SK-N-DZ (cell line): ENCODE measurements at regions not wholly inside any gene's neighbourhood (a gene's known extent, or its start where the extent isn't known, plus 50 kb on each side); places are given as distances from the start of the nearest gene placed in this dataset.
"Not testable (repeated sequence)": the region's sequence is repeated elsewhere in the genome, so short reads cannot be mapped to it uniquely, and the experiment has no call there.

Experiments
- DNase-seq: peaks from one replicate; pipeline ENCODE4 v3.0.0-alpha.2; 2015; ENCODE audit warnings: low spot score

DNA sequence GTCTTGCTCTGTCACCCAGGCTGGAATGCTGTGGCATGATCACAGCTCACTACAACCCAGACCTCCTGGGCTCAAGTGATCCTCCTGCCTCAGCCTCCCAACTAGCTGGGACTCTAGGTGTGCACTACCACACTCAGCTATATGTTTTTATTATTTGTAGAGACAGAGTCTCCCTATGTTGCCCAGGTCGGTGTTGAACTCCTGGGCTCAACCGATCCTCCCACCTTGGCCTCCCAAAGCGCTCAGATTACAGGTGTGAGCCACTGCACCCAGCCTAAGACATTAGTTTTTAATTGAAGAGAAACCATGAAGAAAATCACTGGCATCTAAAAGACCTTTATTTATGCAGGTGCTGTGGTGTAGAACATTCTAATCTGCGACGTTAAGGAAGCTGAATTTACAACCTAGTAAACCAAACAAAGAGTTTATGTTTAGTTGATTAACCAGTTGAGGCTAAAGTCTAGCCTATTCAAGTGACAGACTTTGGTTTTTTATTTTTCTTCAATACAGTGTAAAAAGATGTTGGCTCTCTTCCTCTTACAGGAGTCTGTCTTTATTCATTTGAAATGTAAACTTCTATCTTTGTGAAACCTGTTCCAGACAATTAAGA, 52.5 kb upstream of the NBL1 start:
- DNase-seq, result no peak

DNA sequence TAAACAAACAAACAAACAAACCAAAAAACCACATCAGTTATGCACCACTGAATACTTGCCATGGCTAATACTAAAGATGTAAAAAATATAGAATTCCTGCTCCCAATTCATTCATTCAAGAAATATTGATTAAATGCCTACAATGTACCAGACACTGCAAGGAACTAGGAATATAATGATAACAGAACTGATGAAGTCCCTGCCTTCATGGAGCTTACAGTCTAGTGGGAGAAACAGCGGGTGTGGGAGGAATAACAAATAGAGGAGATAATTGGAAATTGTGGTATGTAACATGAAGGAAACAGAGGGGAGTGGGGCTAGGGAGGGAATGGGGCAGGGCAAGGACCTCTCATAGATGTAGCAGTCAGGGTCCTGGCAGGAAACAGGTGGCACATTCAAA, 58.6 kb upstream of the NBL1 start:
- DNase-seq, result no peak

DNA sequence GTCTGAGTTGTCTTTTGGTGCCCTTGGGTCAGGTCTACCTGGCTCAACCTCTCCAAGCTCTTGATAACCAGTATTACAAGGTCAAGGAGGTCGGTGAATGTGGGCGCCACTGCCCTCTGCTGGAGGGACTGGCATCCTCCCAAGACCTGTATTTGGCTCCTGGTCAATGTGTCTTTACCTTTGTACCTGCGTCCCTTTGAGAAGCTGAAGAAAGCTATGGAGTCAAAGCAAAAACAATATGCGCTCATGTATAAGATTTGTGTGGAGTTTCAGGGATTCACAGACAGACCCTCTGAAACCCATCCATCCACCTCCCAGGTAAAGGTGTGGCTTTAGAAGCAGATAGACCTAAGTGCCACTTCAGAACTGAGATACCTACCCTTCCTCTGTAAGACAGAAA, 61.8 kb upstream of the NBL1 start:
- DNase-seq, result peak; percentile 39

DNA sequence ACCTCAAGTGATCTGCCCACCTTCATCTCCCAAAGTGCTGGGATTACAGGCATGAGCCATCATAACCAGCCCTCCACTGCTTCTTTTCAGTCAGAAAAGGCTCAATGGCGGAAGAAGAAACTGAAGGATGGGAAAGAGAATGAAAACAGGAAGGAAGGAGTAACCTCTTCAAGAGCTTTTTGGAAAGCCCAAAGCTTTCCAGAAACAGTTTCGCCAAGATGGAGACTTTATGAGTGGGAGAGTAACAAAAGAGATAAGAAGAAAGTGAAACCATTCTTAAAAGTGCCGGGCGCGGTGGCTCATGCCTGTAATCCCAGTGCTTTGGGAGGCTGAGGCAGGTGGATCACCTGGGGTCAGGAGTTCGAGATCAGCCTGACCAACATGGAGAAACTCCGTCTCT, 62.7 kb upstream of the NBL1 start:
- DNase-seq, result no peak

DNA sequence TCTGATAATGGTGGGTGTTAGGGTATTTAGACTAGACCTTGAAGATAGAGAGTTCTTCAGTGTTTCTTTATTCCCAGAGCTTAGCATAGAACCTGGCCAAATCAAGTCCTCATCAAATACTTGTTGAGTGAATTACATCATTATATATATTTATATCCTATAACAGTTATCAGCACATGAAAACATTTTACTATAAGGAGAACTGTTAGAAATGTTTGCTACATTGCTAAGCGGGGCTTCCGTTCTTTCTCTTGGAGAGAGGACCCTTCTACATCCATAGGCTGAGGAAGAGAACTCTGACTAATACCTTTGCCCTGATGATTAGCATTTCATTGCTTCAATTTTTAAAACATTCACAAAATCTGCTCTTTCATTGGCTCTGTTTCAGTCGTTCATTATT, 66.5 kb upstream of the NBL1 start:
- DNase-seq, result no peak

DNA sequence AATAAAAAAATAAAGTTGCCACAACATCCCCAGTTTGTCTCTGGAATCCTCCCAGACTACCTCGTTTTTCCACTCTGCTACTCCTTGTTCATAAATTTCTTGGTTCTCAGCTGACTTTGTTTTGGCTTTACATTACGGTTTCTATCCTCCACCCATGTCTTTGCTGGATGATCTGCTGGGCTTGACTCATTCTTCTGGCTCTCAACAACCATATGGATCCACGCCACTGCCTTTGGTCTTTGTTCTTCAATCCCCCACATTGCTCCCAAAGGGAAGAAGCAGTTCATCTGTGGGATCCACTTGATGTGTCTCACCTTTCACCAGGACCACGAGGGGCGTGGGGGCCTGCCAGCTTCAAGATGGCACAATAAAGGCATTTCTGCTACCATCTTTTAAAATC, 67.1 kb upstream of the NBL1 start:
- no peak for DNase-seq

DNA sequence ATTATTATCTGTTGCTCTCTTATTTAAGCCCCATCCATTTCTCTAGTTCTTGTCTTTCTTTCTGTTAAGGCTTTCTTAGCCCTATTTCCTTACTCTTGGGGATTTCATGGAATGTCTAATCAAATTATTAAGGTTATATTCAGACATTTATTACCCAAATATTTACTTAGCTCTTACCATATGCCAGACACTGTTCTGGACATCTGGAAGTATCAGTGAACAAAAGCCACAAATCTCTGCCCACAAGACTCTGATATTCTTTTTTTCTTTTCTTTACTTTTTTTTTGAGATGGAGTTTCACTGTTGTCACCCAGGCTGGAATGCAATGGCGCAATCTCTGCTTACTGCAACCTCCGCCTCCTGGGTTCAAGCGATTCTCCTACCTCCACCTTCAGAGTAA, 74.3 kb upstream of the NBL1 start:
- DNase-seq, result no peak

DNA sequence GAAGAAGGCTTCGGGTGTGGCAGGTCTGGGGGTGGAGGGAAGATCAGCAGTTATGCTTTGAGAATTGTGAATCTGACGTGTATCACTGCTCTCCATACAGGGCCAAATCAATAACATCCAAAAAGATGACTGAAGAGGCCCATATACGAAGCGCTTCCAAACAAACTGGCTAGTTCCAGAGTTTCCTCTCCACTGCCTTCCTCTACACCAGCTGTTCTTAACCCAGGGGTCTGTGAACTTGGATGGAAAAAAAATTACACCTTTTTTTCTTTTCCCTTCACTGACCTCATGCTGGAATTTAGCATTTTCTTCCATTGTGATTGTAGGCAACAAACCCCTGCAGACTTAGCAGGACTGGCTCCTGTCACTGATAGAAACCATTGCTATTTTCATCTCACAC, 77.1 kb upstream of the NBL1 start:
- no peak for DNase-seq

DNA sequence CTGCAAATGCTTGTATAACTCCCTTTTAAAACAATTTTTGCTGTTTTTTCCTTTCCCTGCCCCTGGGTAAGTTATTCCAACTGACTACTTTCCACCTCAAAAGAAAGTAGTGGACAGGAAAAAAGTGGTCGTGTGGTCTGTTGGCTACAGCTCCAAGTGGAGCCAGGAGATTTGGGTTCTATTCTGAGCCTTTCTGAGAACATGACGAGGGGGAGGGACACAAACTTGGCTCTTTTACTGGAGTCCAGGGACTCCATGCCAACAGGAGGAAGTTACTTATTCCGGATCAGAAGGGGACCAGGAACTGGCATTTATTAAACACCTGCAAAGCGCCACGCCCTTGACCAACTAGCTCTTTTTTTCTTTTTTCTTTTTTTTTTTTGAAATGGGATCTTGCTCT, 79.0 kb upstream of the CAPZB start:
- no peak for DNase-seq

DNA sequence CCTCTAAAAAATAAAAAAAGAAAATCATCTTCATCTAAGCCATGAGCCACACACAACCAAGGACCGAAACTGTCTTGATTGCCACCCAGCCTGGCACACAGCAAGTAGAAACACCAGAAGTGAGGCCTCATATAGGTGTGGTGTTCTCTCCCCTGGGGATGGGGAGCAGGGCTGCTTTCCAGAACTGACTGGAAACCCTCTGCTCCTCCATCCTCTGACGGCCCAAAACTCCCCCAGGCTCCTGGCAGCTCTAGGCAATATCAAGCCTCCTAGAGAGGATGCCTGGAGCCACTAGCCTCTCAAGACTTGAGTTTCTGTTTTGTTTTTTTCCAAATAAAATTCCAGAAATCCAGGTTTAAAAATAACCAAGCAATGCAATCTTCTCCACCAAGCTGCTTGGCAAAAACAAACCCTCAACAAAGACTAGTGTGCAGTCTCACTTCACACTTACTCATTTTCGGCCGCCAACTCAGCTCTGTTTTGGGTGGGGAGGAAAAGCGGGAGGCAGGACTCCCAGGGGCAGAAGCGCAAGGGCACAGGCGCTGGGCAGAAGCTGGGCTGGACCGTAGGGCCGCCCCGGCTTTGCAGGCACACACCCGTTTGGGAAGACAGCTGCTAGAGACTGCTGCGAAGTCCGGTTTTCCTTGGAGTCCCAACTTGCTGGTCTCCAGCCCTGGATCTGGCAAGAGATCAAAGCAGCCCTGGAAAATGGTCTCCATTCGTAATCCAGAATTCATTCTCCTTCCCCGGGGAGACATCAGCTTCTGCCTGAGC, 78.2 kb upstream of the CAPZB start:
- no peak for DNase-seq

DNA sequence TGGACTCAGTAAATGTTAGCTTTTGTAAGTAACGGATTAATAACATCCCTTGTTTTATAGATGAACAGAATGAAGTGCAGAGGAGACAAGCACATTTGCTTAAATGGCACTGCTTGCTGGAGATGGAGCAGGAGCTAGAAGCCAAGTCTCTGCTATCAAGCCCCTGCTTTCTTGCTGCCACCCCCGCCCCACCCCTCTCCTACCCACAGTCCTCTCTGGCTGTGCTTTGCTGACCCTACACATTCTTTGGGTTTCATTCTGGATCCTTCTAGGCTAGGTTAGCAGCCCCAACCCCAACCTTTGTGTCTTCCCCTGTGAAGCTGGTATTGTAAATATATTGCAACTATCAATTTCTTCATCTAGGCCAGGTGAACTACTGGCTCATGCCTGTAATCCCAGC, 77.5 kb upstream of the CAPZB start:
- DNase-seq, result no peak

DNA sequence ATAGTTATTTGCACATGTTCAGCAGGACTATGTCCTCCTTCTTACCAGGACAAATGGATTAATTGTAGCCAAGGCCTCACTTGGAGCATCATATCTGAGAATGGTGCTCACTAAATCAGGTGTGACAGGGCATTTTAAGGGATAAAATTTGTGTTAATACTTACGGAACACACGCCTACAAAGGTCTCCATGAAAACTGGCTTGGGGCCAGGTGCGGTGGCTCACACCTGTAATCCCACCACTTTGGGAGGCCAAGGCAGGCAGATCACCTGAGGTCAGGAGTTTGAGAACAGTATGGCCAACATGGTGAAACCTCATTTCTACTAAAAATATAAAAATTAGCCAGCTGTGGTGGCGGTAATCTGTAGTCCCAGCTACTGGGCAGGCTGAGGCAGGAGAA, 75.1 kb upstream of the CAPZB start:
- no peak for DNase-seq

DNA sequence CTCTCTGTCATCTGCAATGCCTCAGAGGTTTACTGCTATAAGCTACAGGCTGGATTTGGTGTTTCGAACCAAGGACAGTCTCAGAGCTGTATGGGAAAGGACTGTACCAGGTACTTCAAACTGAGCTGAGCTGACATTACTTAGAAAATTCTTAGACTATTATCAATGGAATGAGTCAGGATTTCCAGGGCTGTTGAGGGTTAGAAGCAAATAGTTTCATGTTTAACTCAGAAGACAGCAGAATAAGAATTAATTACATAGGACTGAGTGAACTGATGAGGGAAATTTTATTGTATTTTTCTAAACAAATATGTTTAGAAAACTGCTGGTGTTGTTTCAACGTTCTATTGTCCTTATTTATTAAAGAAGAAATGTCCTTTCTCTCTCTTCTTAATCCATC, 74.3 kb upstream of the CAPZB start:
- no peak for DNase-seq

DNA sequence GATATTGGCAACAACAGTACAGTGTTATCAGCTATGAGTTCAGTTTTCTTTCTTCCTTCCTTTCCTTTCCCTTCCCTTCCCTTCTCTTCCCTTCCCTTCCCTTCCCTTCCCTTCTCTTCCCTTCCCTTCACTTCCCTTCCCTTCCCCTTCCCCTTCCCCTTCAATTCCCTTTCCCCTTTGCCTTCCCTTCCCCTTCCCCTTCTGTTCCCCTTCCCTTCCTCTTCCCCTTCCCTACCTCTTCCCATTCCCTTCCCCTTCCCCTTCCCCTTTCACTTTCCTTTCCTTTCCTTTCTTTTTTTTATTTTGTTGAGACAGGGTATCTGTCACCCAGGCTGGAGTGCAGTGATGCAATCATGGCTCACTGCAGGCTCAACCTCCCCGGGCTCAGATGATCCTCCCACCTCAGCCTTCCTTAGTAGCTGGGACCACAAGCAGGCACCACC, 72.3 kb upstream of the CAPZB start:
- no peak for DNase-seq

DNA sequence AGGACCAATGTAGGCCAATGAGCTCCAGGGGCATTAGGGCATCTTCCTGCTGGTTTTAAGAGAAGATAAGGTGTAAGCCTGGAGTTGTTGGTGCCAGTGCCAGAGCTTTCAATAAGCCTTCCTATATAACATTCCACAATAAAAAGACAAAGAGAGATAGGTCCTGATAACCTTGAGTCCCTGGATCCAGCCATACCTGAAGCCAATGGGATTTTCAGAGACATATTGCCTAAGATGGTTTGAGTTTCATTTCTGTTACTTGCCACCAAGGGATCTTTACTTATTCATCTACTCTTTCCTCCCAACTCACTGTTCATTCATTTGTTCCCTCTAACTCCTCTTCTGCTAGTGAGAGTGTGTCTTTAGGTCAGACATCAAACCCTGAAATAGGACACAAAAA, 68.8 kb upstream of the CAPZB start:
- no peak for DNase-seq

DNA sequence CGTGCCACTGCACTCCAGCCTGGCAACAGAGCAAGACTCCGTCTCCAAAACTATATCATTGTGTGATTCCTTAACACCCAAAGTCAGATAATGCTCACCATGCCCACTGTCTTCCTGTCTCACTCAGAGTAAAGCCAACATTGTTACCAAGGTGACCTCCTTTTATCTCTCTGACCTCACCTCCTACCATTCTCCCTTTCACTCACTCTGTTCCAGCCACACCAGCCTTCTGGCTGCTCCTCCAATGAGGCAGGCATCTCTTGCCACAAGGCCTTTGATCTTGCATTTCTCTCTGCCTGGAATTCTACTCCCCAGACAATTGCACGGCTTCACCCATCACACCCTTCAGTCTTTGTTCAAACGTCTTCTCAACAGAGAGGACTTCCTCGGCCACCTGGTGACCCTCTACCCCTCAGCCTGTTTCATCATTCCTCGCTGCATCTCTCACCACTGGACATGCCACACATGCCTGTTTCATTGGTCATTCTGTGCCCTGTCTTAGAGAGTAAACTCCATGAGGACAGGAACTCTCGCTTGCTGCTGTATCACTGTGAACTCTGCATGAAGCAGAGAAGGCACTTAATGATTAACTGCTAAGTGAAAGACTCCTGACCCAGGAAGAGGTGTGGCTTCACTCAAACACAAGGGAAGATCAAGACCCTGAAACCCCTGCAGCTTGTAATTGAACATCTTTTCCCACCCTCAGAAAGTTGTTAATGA, 67.1 kb upstream of the CAPZB start:
- no peak for DNase-seq

DNA sequence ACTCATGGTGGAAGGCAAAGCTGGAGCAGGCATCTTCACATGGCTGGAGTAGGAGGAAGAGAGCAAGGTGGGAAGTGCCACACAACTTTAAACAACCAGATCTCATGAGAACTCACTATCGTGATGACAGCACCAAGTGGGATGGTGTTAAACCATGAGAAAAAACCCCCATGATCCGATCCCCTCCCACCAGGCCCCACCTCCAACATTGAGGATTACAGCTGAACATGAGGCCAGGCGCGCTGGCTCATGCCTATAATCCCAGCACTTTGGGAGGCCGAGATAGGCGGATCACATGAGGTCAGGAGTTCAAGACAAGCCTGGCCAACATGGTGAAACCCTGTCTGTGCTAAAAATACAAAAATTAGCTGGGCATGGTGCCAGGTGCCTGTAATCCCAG, 66.5 kb upstream of the CAPZB start:
- DNase-seq, result not testable (repeated sequence)

DNA sequence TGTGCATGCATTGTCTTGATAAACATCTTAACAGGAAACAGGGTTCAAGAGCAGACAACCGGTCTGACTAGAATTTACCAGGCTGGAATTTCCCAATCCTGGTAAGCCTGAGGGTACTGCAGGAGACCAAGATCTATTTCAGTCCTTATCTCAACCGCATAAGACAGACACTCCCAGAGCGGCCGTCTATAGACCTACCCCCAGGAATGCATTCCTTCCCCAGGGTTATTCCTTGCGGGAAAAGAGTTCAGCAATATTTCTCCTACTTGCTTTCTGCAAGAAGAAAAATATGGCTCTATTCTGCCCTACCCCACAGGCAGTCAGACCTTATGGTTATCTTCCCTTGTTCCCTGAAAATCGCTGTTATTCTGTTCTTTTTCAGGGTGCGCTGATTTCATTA, 65.1 kb upstream of the CAPZB start:
- not testable (repeated sequence) for DNase-seq

DNA sequence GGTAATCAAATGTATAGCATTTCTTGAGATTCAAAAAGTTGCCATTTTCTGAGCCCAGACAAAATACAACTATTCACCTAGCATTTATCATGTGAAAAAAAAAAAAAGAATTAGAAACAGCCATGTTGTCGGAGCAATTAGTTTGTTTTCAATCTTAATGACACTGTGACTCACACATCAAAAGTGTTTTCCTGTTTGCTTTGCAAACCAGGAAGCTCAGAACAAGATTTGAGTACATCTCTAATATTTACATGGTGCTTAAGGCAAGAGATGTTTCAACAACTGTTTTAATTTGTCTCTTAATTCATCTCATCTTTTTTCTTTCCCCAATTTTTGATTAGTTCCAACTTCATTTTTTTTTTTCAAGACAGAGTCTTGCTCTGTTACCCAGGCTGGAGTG, 62.5 kb upstream of the CAPZB start:
- no peak for DNase-seq

DNA sequence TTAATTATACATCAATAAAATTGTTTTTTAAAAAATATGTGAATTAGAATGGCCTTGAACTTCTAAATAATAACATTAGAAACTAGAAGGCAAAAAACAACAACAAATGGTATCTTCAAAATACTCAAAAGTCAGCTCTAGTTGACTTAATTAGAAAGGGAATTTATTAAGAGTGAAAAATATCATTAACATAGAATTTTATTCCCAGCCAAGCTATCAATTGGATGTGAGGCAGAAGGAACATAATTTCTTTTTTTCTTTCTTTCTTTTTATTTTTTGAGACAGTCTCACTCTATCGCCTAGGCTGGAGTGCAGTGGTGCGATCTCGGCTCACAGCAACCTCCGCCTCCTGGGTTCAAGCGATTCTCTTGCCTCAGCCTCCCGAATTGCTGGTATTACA, 51.2 kb upstream of the CAPZB start:
- no peak for DNase-seq

DNA sequence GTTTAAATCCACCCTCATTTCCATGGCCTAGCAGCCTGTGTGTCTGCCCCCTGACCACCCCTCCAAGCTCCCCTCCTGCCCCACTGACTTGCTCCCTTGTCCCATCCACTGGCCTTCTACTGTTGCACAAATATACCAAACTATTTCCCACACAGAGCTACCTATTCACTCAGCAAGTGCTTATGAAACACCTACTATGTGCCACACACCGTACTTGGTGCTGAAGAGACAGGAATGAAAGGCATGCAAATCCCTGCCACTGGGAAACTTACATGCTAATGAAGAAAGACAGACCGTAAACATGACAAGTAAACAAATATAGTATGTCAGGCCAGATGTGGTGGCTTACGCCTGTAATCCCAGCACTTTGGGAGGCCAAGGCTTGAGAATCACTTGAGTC, 49.9 kb upstream of the CAPZB start:
- DNase-seq, result no peak
